Tibial nerve (tissue), 4 donors: ENCODE measurements at regions not wholly inside any gene's neighbourhood (a gene's known extent, or its start where the extent isn't known, plus 50 kb on each side); places are given as distances from the start of the nearest gene placed in this dataset.

Source experiments
- DNase-seq, 2 donors: peaks; one replicate each; pipeline ENCODE4 v3.0.0-alpha.2; 2019; ENCODE audit warnings: low spot score in 2 of 2
- H3K27ac ChIP-seq, 4 donors: fragments of 200-600 bp; sonication (generic) in 3 of 4; one replicate each; pipeline ENCODE4 v1.5.1; 2017 to 2019; ENCODE audit warnings: mild to moderate bottlenecking in 1 of 4
- H3K27me3 ChIP-seq, 2 donors: fragments of 200-600 bp; sonication (generic) in 1 of 2; one replicate each; pipeline versions ENCODE4 v1.5.1 to v1.6.0; 2017 to 2019
- H3K36me3 ChIP-seq, 3 donors: fragments of 200-600 bp; sonication (generic); one replicate each; pipeline ENCODE4 v1.5.1; 2018 to 2019
- H3K4me1 ChIP-seq, 4 donors: fragments of 200-600 bp; sonication (generic) in 3 of 4; one replicate each; pipeline ENCODE4 v1.5.1; 2017 to 2019
- H3K4me3 ChIP-seq, 4 donors: fragments of 200-600 bp; sonication (generic) in 3 of 4; one replicate each; pipeline ENCODE4 v1.5.1; 2017 to 2019; ENCODE audit warnings: mild to moderate bottlenecking in 1 of 4, moderate library complexity in 1 of 4
- H3K9me3 ChIP-seq, 4 donors: fragments of 200-600 bp; sonication (generic) in 3 of 4; one replicate each; pipeline ENCODE4 v1.5.1; 2017 to 2019
- EP300 ChIP-seq, 2 donors: sonication (generic); formaldehyde crosslinking; IDR thresholded peaks; one replicate each; pipeline ENCODE4 v1.6.1; 2017; ENCODE audit warnings: antibody characterized with exemption in 2 of 2, mild to moderate bottlenecking in 1 of 2
- POLR2A ChIP-seq, 2 donors: fragments of 450-650 bp; IDR thresholded peaks; one replicate each; pipeline ENCODE4 v1.6.1; 2017; ENCODE audit warnings: antibody characterized with exemption in 2 of 2, mild to moderate bottlenecking in 2 of 2, moderate library complexity in 2 of 2
- WGBS, 2 donors: methylation state at CpG; one replicate each; pipeline ENCODE4 v1.1.5; 2018; 5-methylcytosine and 5-hydroxymethylcytosine counted together
- TF ChIP-seq, protein P1 (sequence below), 5 experiments: fragments of 200-600 bp in 3 of 5; fragments of 450-650 bp in 2 of 5; sonication (generic) in 3 of 5; IDR thresholded peaks; one replicate each; pipeline ENCODE4 v1.5.1; 2016 to 2019; ENCODE audit warnings: antibody characterized with exemption in 5 of 5, mild to moderate bottlenecking in 3 of 5, moderate library complexity in 2 of 5

GRCh38 chrX:3550871-3551270 is 162.6 kb downstream of the PRKX start:
- no peak for TF ChIP-seq POLR2A (IDR thresholded peaks at IDR 0.05)
- TF ChIP-seq, protein P1, sequence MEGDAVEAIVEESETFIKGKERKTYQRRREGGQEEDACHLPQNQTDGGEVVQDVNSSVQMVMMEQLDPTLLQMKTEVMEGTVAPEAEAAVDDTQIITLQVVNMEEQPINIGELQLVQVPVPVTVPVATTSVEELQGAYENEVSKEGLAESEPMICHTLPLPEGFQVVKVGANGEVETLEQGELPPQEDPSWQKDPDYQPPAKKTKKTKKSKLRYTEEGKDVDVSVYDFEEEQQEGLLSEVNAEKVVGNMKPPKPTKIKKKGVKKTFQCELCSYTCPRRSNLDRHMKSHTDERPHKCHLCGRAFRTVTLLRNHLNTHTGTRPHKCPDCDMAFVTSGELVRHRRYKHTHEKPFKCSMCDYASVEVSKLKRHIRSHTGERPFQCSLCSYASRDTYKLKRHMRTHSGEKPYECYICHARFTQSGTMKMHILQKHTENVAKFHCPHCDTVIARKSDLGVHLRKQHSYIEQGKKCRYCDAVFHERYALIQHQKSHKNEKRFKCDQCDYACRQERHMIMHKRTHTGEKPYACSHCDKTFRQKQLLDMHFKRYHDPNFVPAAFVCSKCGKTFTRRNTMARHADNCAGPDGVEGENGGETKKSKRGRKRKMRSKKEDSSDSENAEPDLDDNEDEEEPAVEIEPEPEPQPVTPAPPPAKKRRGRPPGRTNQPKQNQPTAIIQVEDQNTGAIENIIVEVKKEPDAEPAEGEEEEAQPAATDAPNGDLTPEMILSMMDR (IDR thresholded peaks at IDR 0.05) = no peak
- TF ChIP-seq EP300 (IDR thresholded peaks at IDR 0.05) = no peak
- Histone ChIP-seq H3K36me3 (no peaks in the 10 kb centered on the region), H3K4me3 (no peak overlapping the region), H3K27me3 (no peaks in the 10 kb centered on the region), H3K9me3 (no peaks in the 10 kb centered on the region), H3K4me1 (no peaks in the 10 kb centered on the region), H3K27ac (no peak overlapping the region)
- DNase-seq = no peak
- WGBS, 2 donors = 95 to 97% methylated on average over 4 of the region's 4 CpGs

GRCh38 chrX:3550160-3550751 is 163.2 kb downstream of the PRKX start:
- TF ChIP-seq POLR2A (IDR thresholded peaks at IDR 0.05) (no peak), EP300 (IDR thresholded peaks at IDR 0.05) (no peak)
- TF ChIP-seq, protein P1 (IDR thresholded peaks at IDR 0.05) = no peak
- no peak overlapping the region for H3K27ac ChIP-seq
- no peaks in the 10 kb centered on the region for H3K9me3 ChIP-seq
- no peaks in the 10 kb centered on the region for H3K4me1 ChIP-seq
- 86 to 90% methylated on average over 5 to 8 of the region's 8 CpGs for WGBS, 2 donors
- no peak overlapping the region for H3K4me3 ChIP-seq
- DNase-seq = no peak
- no peaks in the 10 kb centered on the region for H3K27me3 ChIP-seq
- no peaks in the 10 kb centered on the region for H3K36me3 ChIP-seq

DNA sequence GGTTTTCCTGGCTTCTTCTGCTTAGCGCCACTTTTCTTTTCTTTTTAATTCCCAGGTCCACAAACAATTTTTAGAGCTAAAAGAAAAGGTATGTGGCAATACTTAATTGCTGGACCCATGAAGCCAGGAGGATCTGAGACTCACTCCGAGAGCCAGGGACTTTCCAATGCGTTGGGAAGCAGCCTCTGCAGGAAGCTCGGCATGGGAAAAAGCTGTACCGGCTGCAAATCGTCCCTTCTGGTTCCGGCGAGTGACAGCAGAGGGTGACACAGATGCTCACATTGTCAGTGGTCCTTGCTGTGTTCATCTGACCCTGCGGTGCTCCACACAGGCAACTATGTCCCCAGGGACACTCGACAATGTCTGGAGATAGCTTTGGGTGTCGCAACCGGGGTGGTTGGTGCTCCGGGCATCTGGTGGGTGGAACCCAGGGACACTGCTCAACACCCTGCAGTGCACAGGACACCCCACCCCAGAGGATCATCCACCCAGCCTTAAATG is 164.0 kb downstream of the PRKX start:
- Histone ChIP-seq H3K36me3 (no peaks in the 10 kb centered on the region), H3K4me1 (no peaks in the 10 kb centered on the region), H3K4me3 (peak overlapping the region in 1 of 4 donors; percentile 10), H3K27ac (no peak overlapping the region), H3K27me3 (no peaks in the 10 kb centered on the region), H3K9me3 (no peaks in the 10 kb centered on the region)
- no peak for TF ChIP-seq EP300 (IDR thresholded peaks at IDR 0.05)
- peak in 1 of 2 donors; percentile 4 for DNase-seq
- WGBS, 2 donors = 21 to 54% methylated on average over 7 to 12 of the region's 13 CpGs

- Histone ChIP-seq H3K9me3 (no peaks in the 10 kb centered on the region), H3K4me3 (peak overlapping the region in 1 of 4 donors; percentile 10), H3K27me3 (no peaks in the 10 kb centered on the region), H3K27ac (no peak overlapping the region), H3K4me1 (no peaks in the 10 kb centered on the region), H3K36me3 (no peaks in the 10 kb centered on the region)
- TF ChIP-seq, protein P1 (IDR thresholded peaks at IDR 0.05) = peak in 2 of 5 experiments; percentile 18 to 24
- TF ChIP-seq POLR2A (IDR thresholded peaks at IDR 0.05) = no peak
- WGBS, 2 donors = 10 to 21% methylated on average over 15 of the region's 15 CpGs
- DNase-seq = peak in 1 of 2 donors; percentile 7
These were observed 164.6 kb downstream of the PRKX start for GRCh38 chrX:3548765-3549391.

DNA sequence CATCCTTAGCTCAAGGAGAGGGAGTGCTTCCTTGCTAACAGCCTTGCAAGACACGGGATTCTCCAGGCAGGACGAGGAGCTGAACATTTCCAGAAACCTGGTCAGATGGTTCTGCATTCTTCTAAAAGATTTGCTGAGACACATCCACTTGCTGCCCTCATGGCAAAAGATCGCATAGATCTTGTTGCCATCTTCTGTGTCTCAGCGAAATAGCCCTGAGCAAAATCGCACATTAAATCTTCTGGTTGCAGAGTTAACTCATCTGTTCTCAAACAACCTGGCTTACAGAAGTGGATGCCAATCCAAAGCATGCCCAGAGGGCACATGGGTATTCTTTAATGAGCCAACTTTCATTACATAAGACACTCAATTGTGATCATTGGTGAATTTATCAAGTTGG is 167.5 kb downstream of the PRKX start:
- Histone ChIP-seq H3K36me3 (no peaks in the 10 kb centered on the region), H3K27ac (no peak overlapping the region), H3K27me3 (no peaks in the 10 kb centered on the region), H3K9me3 (no peaks in the 10 kb centered on the region), H3K4me3 (no peak overlapping the region), H3K4me1 (no peaks in the 10 kb centered on the region)
- no peak for DNase-seq
- TF ChIP-seq EP300 (IDR thresholded peaks at IDR 0.05) = no peak
- TF ChIP-seq POLR2A (IDR thresholded peaks at IDR 0.05) = no peak
- TF ChIP-seq, protein P1 (IDR thresholded peaks at IDR 0.05) = no peak
- 72% methylated on average over 5 of the region's 5 CpGs for WGBS, 2 donors
